Endothelial cell of umbilical vein (primary cell): ENCODE measurements at regions not wholly inside any gene's neighbourhood (a gene's known extent, or its start where the extent isn't known, plus 50 kb on each side); places are given as distances from the start of the nearest gene placed in this dataset.

ENCODE experiments used
- BruUV-seq: library from RNA; stranded (reverse); fragments of 400-500 nt; replicated peaks from 2 replicates; lab custom pipeline; 2021; lab: Mats Ljungman, UMichigan
- CTCF ChIA-PET: fragments of 300-600, 350-600 bp; sonication (Branson Sonifier 250); formaldehyde crosslinking; loops from one replicate; lab custom pipeline; 2021; ENCODE audit warnings: antibody characterized with exemption, inconsistent platforms; lab: Charles Lee
- POLR2A ChIA-PET: fragments of 300-600, 350-600 bp; sonication (Branson Sonifier 250); formaldehyde crosslinking; loops from one replicate; lab custom pipeline; 2021; ENCODE audit warnings: antibody characterized with exemption, inconsistent platforms; lab: Charles Lee
- DNase-seq: peaks from one replicate; pipeline ENCODE4 v3.0.0-alpha.2; 2011; ENCODE audit warnings: low read depth, low spot score
- FAIRE-seq: peaks from 2 replicates; lab custom pipeline; 2011; peaks lifted over from hg19 to GRCh38; lab: Jason Lieb, UNC
- H2AFZ ChIP-seq: 2 replicates; pipeline ENCODE4 v1.6.0; 2012; ENCODE audit warnings: low read depth, low read length, control low read depth, inconsistent platforms
- H3K27ac ChIP-seq: 2 replicates; pipeline ENCODE4 v1.5.1; 2011; ENCODE audit warnings: low read depth, mild to moderate bottlenecking, control low read depth, low read length, moderate library complexity; ENCODE audit not compliant: insufficient read depth
- H3K27me3 ChIP-seq, 2 experiments: 2 replicates each; pipeline versions ENCODE4 v1.6.0 to v1.6.1; 2011; ENCODE audit warnings: low read length in 2 of 2, mixed read lengths in 1 of 2; ENCODE audit not compliant: control insufficient read depth in 2 of 2, insufficient read depth in 2 of 2
- H3K36me3 ChIP-seq, 2 experiments: 2 replicates in 1 of 2; 3 replicates in 1 of 2; pipeline ENCODE4 v1.5.1; 2011; ENCODE audit warnings: low read length in 2 of 2, mild to moderate bottlenecking in 1 of 2, moderate library complexity in 1 of 2; ENCODE audit not compliant: control insufficient read depth in 2 of 2, insufficient read depth in 2 of 2; ENCODE audit errors: extremely low read depth in 1 of 2
- H3K4me1 ChIP-seq: 3 replicates; pipeline ENCODE4 v1.5.1; 2011; ENCODE audit warnings: mild to moderate bottlenecking, low read length; ENCODE audit not compliant: control insufficient read depth, insufficient read depth; ENCODE audit errors: extremely low read depth
- H3K4me2 ChIP-seq: 2 replicates; pipeline ENCODE4 v1.6.1; 2011; ENCODE audit warnings: low read length, control low read depth, mixed read lengths; ENCODE audit not compliant: insufficient read depth
- H3K4me3 ChIP-seq, 3 experiments: fragments of 200-600 bp in 1 of 3; sonication (generic), shearing (Covaris generic) in 1 of 3; replicated peaks in 1 of 3; 2 replicates each; pipeline ENCODE4 v1.5.1; 2011 to 2016; ENCODE audit warnings: control low read depth in 3 of 3, low read length in 3 of 3, mild to moderate bottlenecking in 2 of 3, inconsistent platforms in 1 of 3, low read depth in 1 of 3, moderate library complexity in 1 of 3; ENCODE audit not compliant: insufficient read depth in 1 of 3
- H3K79me2 ChIP-seq: 2 replicates; pipeline ENCODE4 v1.6.0; 2012; ENCODE audit warnings: low read length, inconsistent platforms; ENCODE audit not compliant: control insufficient read depth, insufficient read depth
- H3K9ac ChIP-seq: replicated peaks from 2 replicates; pipeline ENCODE3; 2011; ENCODE audit warnings: low read length, control low read depth; ENCODE audit not compliant: insufficient read depth; ENCODE audit errors: extremely low read depth
- H3K9me1 ChIP-seq: replicated peaks from 3 replicates; pipeline ENCODE4 v1.6.0; 2011; ENCODE audit warnings: mild to moderate bottlenecking, low read length; ENCODE audit not compliant: control insufficient read depth, insufficient read depth; ENCODE audit errors: extremely low read depth
- H3K9me3 ChIP-seq: replicated peaks from 2 replicates; pipeline ENCODE4 v1.5.1; 2012; ENCODE audit warnings: low read length, inconsistent platforms; ENCODE audit not compliant: control insufficient read depth, insufficient read depth
- H4K20me1 ChIP-seq: replicated peaks from 2 replicates; pipeline ENCODE3; 2011; ENCODE audit warnings: mild to moderate bottlenecking, low read length; ENCODE audit not compliant: control insufficient read depth, insufficient read depth; ENCODE audit errors: extremely low read depth
- CTCF ChIP-seq, 2 donors: IDR thresholded peaks; 1 replicate in 1 of 2; 2 replicates in 1 of 2; pipeline ENCODE4 v1.5.1; 2011; ENCODE audit warnings: low read length in 2 of 2, mild to moderate bottlenecking in 2 of 2, moderate library complexity in 2 of 2, control low read depth in 1 of 2, inconsistent platforms in 1 of 2, low read depth in 1 of 2; ENCODE audit not compliant: insufficient read depth in 1 of 2; ENCODE audit errors: extremely low read depth in 1 of 2
- EZH2 ChIP-seq: IDR thresholded peaks from 2 replicates; pipeline ENCODE4 v1.6.1; 2012; ENCODE audit warnings: borderline replicate concordance, low read depth, mild to moderate bottlenecking, moderate library complexity, low read length, inconsistent platforms; ENCODE audit not compliant: severe bottlenecking
- FOS ChIP-seq: IDR thresholded peaks from 2 replicates; pipeline ENCODE4 v1.6.1; 2011; ENCODE audit warnings: mild to moderate bottlenecking, low read length, moderate library complexity, borderline replicate concordance; ENCODE audit not compliant: insufficient read depth
- GATA2 ChIP-seq: IDR thresholded peaks from 2 replicates; pipeline ENCODE4 v1.7.0; 2011; ENCODE audit warnings: low read depth, mild to moderate bottlenecking, moderate library complexity, mixed read lengths, low read length; ENCODE audit not compliant: insufficient read length, insufficient read depth
- JUN ChIP-seq: IDR thresholded peaks from 2 replicates; pipeline ENCODE4 v1.6.1; 2011; ENCODE audit warnings: borderline replicate concordance, low read depth; ENCODE audit not compliant: insufficient read length, insufficient read depth
- MAX ChIP-seq: IDR thresholded peaks from 2 replicates; pipeline ENCODE4 v1.6.1; 2011; ENCODE audit not compliant: insufficient read depth, insufficient read length
- MYC ChIP-seq: IDR thresholded peaks from one replicate; pipeline ENCODE4 v1.6.1; 2011; ENCODE audit warnings: mild to moderate bottlenecking, low read depth, low read length
- POLR2A ChIP-seq: IDR thresholded peaks from 2 replicates; pipeline ENCODE4 v1.6.1; 2012; ENCODE audit warnings: low read depth, mild to moderate bottlenecking, control low read depth, low read length
- POLR2AphosphoS5 ChIP-seq: IDR thresholded peaks from 2 replicates; pipeline ENCODE4 v1.6.1; 2012; ENCODE audit warnings: low read depth, mild to moderate bottlenecking, control low read depth, low read length, moderate library complexity; ENCODE audit not compliant: insufficient read depth
- dilution Hi-C: fragments of 300-500 bp; cut with MboI; formaldehyde crosslinking; loops from one replicate; pipeline ENCODE4 v1.15.0; 2019; ENCODE audit warnings: low sequenced_read_pairs; ENCODE audit not compliant: extremely low pct_ligation_motif_present
- intact Hi-C: fragments of 100-400 bp; cut with micrococcal nuclease; formaldehyde crosslinking; loops from one replicate; pipeline ENCODE4 v1.10.0; 2022

DNA sequence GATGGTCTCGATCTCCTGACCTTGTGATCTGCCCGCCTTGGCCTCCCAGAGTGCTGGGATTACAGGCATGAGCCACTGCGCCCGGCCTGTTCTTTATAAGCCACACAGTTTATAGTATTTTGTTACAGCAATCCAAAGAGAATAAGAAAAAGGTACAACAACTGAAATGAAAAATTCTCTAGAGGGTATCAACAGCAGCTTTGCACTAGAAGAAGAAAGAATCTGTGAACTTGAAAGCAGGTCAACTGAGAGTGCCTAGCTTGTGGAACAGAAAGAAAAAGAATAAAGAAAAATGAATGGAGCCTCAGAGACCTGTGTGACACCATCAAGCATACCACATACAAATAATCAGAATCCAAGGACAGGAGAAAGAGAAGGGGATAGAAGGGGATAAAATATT lies 66.8 kb upstream of the CTLA4 start:
- Histone ChIP-seq H3K27ac (no peak overlapping the region), H3K4me1 (peaks cover 9% of the 10 kb centered on the region), H3K9me1 (no peaks in the 10 kb centered on the region), H3K4me2 (no peak overlapping the region), H3K36me3 (no peaks in the 10 kb centered on the region), H4K20me1 (no peaks in the 10 kb centered on the region), H3K27me3 (no peaks in the 10 kb centered on the region), H3K9me3 (no peaks in the 10 kb centered on the region), H2AFZ (no peak overlapping the region), H3K9ac (no peak overlapping the region), H3K4me3 (no peak overlapping the region), H3K79me2 (no peaks in the 10 kb centered on the region)
- DNase-seq: no peak
- ChIA-PET CTCF (no interaction called here), POLR2A (interaction anchor here (0.6 kb wide), 1 partner anchor 14 kb away, joined by 3 read pairs; no protein-coding TSS in a partner anchor)
- TF ChIP-seq JUN: no peak
- no peak for TF ChIP-seq POLR2AphosphoS5
- TF ChIP-seq MAX: no peak
- no peak for TF ChIP-seq CTCF (IDR thresholded peaks at IDR 0.05; ENCODE audit: extremely low read depth in 1 of 2, insufficient read depth in 1 of 2, low read depth in 1 of 2, low read length in 2 of 2)
- TF ChIP-seq GATA2: no peak
- no peak for TF ChIP-seq POLR2A
- no peak for TF ChIP-seq MYC
- TF ChIP-seq EZH2: no peak
- TF ChIP-seq FOS: no peak
- intact Hi-C loops (no loop called here), dilution Hi-C loops (no loop called here)
- no TSS peak for BruUV-seq
- FAIRE-seq: no peak
